Activated B cell treated with CpG ODN at 0.5 μM for 24 hours (primary cell): ENCODE measurements at regions not wholly inside any gene's neighbourhood (a gene's known extent, or its start where the extent isn't known, plus 50 kb on each side); places are given as distances from the start of the nearest gene placed in this dataset.

Source experiments
- ATAC-seq: fragments of 200-7000 bp; cut with Tn5 transposase; one replicate; pipeline ENCODE4 v1.10.0; 2021; ENCODE audit warnings: low read depth, mild to moderate bottlenecking, moderate library complexity
- CTCF ChIA-PET: fragments of 350-600 bp; sonication (Branson Sonifier 250); formaldehyde crosslinking; loops from one replicate; lab custom pipeline; 2021; ENCODE audit warnings: antibody characterized with exemption; lab: Charles Lee
- POLR2A ChIA-PET: fragments of 350-600 bp; sonication (Branson Sonifier 250); formaldehyde crosslinking; loops from one replicate; lab custom pipeline; 2021; ENCODE audit warnings: antibody characterized with exemption; lab: Charles Lee
- DNase-seq: peaks from one replicate; pipeline ENCODE4 v3.0.0; 2022
- H3K27ac Mint-ChIP-seq: one replicate; pipeline ENCODE4 v1.8.0; 2020; ENCODE audit warnings: mixed read lengths
- H3K27me3 Mint-ChIP-seq: one replicate; pipeline ENCODE4 v1.8.0; 2021; ENCODE audit warnings: mixed read lengths
- H3K36me3 Mint-ChIP-seq: one replicate; pipeline ENCODE4 v1.8.0; 2021; ENCODE audit warnings: low read depth, mixed read lengths
- H3K4me1 Mint-ChIP-seq: one replicate; pipeline ENCODE4 v1.8.0; 2021; ENCODE audit warnings: mixed read lengths
- H3K4me3 Mint-ChIP-seq: one replicate; pipeline ENCODE4 v1.8.0; 2020; ENCODE audit warnings: mild to moderate bottlenecking, mixed read lengths
- H3K9me3 Mint-ChIP-seq: one replicate; pipeline ENCODE4 v1.8.0; 2020; ENCODE audit warnings: mixed read lengths
- CTCF ChIP-seq: fragments of 200-600 bp; IDR thresholded peaks from one replicate; pipeline ENCODE4 v1.8.0; 2022; ENCODE audit warnings: antibody characterized with exemption, mild to moderate bottlenecking
- intact Hi-C: fragments of 100-400 bp; cut with micrococcal nuclease; formaldehyde crosslinking; loops from one replicate; pipeline ENCODE4 v1.15.1; 2024

GRCh38 chr3:124676236-124676635, 54.0 kb upstream of the UMPS start:
- H3K36me3 Mint-ChIP-seq: no peaks in the 10 kb centered on the region
- no peaks in the 10 kb centered on the region for H3K27me3 Mint-ChIP-seq
- TF ChIP-seq CTCF: no peak
- DNase-seq: no peak
- ChIA-PET CTCF (interaction anchor here (1.3 kb wide), 1 partner anchor 13 kb away, joined by 4 read pairs; no protein-coding TSS in a partner anchor), POLR2A (no interaction called here)
- no peak overlapping the region for H3K4me3 Mint-ChIP-seq
- H3K9me3 Mint-ChIP-seq: peaks cover 1% of the 10 kb centered on the region
- H3K27ac Mint-ChIP-seq: no peak overlapping the region
- ATAC-seq: no peak
- intact Hi-C loops: no loop called here
- H3K4me1 Mint-ChIP-seq: peaks cover 1% of the 10 kb centered on the region

DNA sequence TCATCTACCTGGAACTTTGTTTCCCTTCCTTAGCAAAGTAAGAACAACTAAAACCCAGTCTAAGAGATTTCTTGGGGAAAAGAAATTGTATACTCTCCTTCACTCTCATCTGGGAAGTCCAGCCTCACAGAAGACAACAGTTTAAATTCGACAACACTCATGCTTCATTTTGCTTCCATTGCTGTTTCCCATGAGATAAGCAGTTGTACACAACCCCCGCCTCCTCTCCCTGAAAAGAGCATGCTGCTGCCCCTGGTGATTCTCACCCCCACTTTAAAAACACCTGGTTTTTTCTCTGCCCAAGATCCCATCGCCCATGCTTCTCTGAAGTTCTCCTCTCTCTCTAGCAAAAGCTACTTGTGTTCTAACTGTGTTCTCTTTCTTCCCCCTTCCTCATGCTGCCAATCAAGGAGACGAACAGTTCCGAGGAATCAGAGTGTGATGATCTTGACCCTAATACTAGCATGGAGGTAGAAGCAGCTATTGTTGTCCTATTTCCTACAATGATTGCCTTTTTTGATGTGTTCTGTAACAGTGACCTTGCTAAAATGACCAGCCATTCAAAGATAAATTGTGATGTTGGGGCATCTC, 51.1 kb upstream of the UMPS start:
- ChIA-PET POLR2A (no interaction called here), CTCF (interaction anchor here (2.4 kb wide), 1 partner anchor 9 kb away, joined by 7 read pairs; no protein-coding TSS in a partner anchor)
- Mint-ChIP-seq H3K27me3 (no peaks in the 10 kb centered on the region), H3K4me1 (no peaks in the 10 kb centered on the region), H3K9me3 (no peaks in the 10 kb centered on the region), H3K27ac (no peak overlapping the region), H3K4me3 (no peak overlapping the region), H3K36me3 (no peaks in the 10 kb centered on the region)
- intact Hi-C loops: no loop called here
- no peak for TF ChIP-seq CTCF
- DNase-seq (no peak), ATAC-seq (no peak)
